GM23248 (cell line): ENCODE measurements at regions not wholly inside any gene's neighbourhood (a gene's known extent, or its start where the extent isn't known, plus 50 kb on each side); places are given as distances from the start of the nearest gene placed in this dataset.

Experiments
- EZH2 ChIP-seq: fragments of 200-600 bp; sonication (generic); IDR thresholded peaks from 2 replicates; pipeline ENCODE4 v1.6.1; 2018; ENCODE audit warnings: antibody characterized with exemption, mild to moderate bottlenecking; ENCODE audit not compliant: insufficient read depth, poor library complexity, severe bottlenecking
- EZH2phosphoT487 ChIP-seq: fragments of 200-600 bp; sonication (generic); IDR thresholded peaks from 2 replicates; pipeline ENCODE4 v1.6.1; 2018; ENCODE audit warnings: antibody characterized with exemption, moderate library complexity, mild to moderate bottlenecking, low read depth; ENCODE audit not compliant: insufficient read depth

DNA sequence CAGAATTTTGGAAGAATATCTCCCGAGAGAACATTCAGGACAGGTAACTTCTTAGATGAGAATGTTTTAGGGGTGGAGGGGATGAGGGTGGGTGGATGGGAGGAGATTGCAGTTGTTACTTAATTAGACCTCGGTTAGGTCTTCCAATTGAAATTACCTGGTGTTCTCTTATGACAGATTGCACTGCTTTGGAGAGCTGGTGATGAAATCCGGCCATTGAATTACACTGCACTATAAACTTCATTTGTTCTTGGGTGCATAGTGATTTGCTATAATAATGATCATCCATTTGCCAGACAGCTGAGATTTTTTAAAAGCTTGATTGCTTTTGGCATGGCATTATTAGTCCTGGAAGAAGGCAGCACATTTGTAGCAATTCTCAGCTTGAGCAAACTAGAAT is 427.6 kb downstream of the GBA3 start:
- TF ChIP-seq EZH2 (no peak), EZH2phosphoT487 (no peak)
